22Rv1 (cell line): ENCODE measurements at regions not wholly inside any gene's neighbourhood (a gene's known extent, or its start where the extent isn't known, plus 50 kb on each side); places are given as distances from the start of the nearest gene placed in this dataset.

Experiments
- H3K27ac ChIP-seq: fragments of 450-650 bp; 2 replicates; pipeline ENCODE4 v1.5.1; 2017
- CTCF ChIP-seq: fragments of 450-650 bp; IDR thresholded peaks from 2 replicates; pipeline ENCODE4 v1.5.1; 2017; ENCODE audit warnings: mild to moderate bottlenecking
- ZFX ChIP-seq: fragments of 450-650 bp; IDR thresholded peaks from 2 replicates; pipeline ENCODE4 v1.6.1; 2017; ENCODE audit warnings: antibody characterized with exemption, borderline replicate concordance

GRCh38 chr20:40579701-40580100 lies 109.3 kb downstream of the MAFB start:
- H3K27ac ChIP-seq, result no peak overlapping the region
- TF ChIP-seq ZFX, result no peak
- no peak for TF ChIP-seq CTCF

GRCh38 chr20:40578961-40579360 lies 110.1 kb downstream of the MAFB start:
- no peak for TF ChIP-seq ZFX
- TF ChIP-seq CTCF, result no peak
- no peak overlapping the region for H3K27ac ChIP-seq

GRCh38 chr20:40575851-40576250 lies 113.2 kb downstream of the MAFB start:
- TF ChIP-seq CTCF (no peak), ZFX (no peak)

GRCh38 chr20:40572251-40572650 lies 116.8 kb downstream of the MAFB start:
- TF ChIP-seq ZFX (no peak), CTCF (no peak)
- H3K27ac ChIP-seq, result no peak overlapping the region

More at GRCh38 chr20:40575851-40576250, 113.2 kb downstream of the MAFB start:
- H3K27ac ChIP-seq, result no peak overlapping the region

GRCh38 chr20:40571639-40572038 lies 117.4 kb downstream of the MAFB start:
- TF ChIP-seq CTCF (no peak), ZFX (no peak)
- no peak overlapping the region for H3K27ac ChIP-seq

GRCh38 chr20:40568200-40568599 lies 120.8 kb downstream of the MAFB start:
- TF ChIP-seq ZFX (no peak), CTCF (no peak)

GRCh38 chr20:40565682-40566040 lies 123.4 kb downstream of the MAFB start:
- no peak overlapping the region for H3K27ac ChIP-seq
- TF ChIP-seq CTCF (no peak), ZFX (no peak)

More at GRCh38 chr20:40568200-40568599, 120.8 kb downstream of the MAFB start:
- H3K27ac ChIP-seq, result no peak overlapping the region
